ENCODE measurements at regions not wholly inside any gene's neighbourhood (a gene's known extent, or its start where the extent isn't known, plus 50 kb on each side); places are given as distances from the start of the nearest gene placed in this dataset.

GRCh38 chr18:70709720-70710119 lies 420.9 kb downstream of the SOCS6 start:
- CTCF ChIA-PET, result no interaction called here
- no peaks in the 10 kb centered on the region for H3K4me1 ChIP-seq (ENCODE audit: control insufficient read depth, insufficient read depth, low read length)
- H3K36me3 ChIP-seq (ENCODE audit: control insufficient read depth, insufficient read depth, low read length), result no peaks in the 10 kb centered on the region
- ATAC-seq, result no peak
- in situ Hi-C loops (cut with HindIII; ENCODE audit: low pct_unique_long_range_greater_than_20kb, low sequenced_read_pairs), result no loop called here
- POLR2A ChIA-PET, result no interaction called here
- H3K4me3 ChIP-seq (ENCODE audit: low read depth in 2 of 2, low read length in 2 of 2), result no peak overlapping the region
- H3K27ac ChIP-seq (ENCODE audit: low read length), result no peak overlapping the region
- BruUV-seq (replicated peaks), result no TSS peak
- intact Hi-C loops (cut with micrococcal nuclease; ENCODE audit: unreplicated experiment), result no loop called here
- no peak for DNase-seq (ENCODE audit: low read depth, low spot score)
- H3K27me3 ChIP-seq (ENCODE audit: control insufficient read depth, insufficient read depth, low read length), result no peaks in the 10 kb centered on the region
- H3K9me3 ChIP-seq (ENCODE audit: control insufficient read depth, insufficient read depth, low read depth, low read length), result no peaks in the 10 kb centered on the region
- no peak for TF ChIP-seq CTCF (IDR thresholded peaks at IDR 0.05)
- TF ChIP-seq, protein P1, sequence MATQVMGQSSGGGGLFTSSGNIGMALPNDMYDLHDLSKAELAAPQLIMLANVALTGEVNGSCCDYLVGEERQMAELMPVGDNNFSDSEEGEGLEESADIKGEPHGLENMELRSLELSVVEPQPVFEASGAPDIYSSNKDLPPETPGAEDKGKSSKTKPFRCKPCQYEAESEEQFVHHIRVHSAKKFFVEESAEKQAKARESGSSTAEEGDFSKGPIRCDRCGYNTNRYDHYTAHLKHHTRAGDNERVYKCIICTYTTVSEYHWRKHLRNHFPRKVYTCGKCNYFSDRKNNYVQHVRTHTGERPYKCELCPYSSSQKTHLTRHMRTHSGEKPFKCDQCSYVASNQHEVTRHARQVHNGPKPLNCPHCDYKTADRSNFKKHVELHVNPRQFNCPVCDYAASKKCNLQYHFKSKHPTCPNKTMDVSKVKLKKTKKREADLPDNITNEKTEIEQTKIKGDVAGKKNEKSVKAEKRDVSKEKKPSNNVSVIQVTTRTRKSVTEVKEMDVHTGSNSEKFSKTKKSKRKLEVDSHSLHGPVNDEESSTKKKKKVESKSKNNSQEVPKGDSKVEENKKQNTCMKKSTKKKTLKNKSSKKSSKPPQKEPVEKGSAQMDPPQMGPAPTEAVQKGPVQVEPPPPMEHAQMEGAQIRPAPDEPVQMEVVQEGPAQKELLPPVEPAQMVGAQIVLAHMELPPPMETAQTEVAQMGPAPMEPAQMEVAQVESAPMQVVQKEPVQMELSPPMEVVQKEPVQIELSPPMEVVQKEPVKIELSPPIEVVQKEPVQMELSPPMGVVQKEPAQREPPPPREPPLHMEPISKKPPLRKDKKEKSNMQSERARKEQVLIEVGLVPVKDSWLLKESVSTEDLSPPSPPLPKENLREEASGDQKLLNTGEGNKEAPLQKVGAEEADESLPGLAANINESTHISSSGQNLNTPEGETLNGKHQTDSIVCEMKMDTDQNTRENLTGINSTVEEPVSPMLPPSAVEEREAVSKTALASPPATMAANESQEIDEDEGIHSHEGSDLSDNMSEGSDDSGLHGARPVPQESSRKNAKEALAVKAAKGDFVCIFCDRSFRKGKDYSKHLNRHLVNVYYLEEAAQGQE (IDR thresholded peaks at IDR 0.05; ENCODE audit: insufficient read depth in 1 of 2, low read depth in 2 of 2, low read length in 1 of 2), result no peak
- TF ChIP-seq SIN3A (IDR thresholded peaks at IDR 0.05; ENCODE audit: borderline replicate concordance, insufficient read depth, low read depth, low read length), result no peak
- TF ChIP-seq TCF7L2 (IDR thresholded peaks at IDR 0.05; ENCODE audit: low read depth, low read length), result no peak

DNA sequence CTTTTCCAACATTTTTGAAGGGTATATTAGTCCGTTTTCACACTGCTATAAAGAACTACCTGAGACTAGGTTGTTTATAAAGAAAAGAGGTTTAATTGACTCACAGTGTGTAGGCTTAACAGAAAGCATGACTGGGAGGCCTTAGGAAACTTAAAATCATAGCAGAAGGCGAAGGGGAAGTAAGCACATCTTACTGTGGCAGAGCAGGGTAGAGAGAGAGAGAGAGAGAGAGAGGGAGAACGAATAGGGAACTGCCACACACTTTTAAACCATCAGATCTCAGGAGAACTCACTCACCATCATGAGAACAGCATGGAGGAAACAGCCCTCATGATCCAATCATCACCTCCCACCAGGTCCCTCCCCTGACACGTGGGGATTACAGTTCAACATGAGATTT lies 420.3 kb downstream of the SOCS6 start:
- H3K9me3 ChIP-seq (ENCODE audit: control insufficient read depth, insufficient read depth, low read depth, low read length), result no peaks in the 10 kb centered on the region
- DNase-seq (ENCODE audit: low read depth, low spot score) (no peak), ATAC-seq (no peak)
- intact Hi-C loops (cut with micrococcal nuclease; ENCODE audit: unreplicated experiment) (no loop called here), in situ Hi-C loops (cut with HindIII; ENCODE audit: low pct_unique_long_range_greater_than_20kb, low sequenced_read_pairs) (no loop called here)
- H3K4me1 ChIP-seq (ENCODE audit: control insufficient read depth, insufficient read depth, low read length), result no peaks in the 10 kb centered on the region
- CTCF ChIA-PET, result no interaction called here
- no peaks in the 10 kb centered on the region for H3K36me3 ChIP-seq (ENCODE audit: control insufficient read depth, insufficient read depth, low read length)
- no peaks in the 10 kb centered on the region for H3K27me3 ChIP-seq (ENCODE audit: control insufficient read depth, insufficient read depth, low read length)
- POLR2A ChIA-PET, result no interaction called here
- no TSS peak for BruUV-seq (replicated peaks)
- no peak overlapping the region for H3K27ac ChIP-seq (ENCODE audit: low read length)
- TF ChIP-seq CTCF (IDR thresholded peaks at IDR 0.05), result no peak
- TF ChIP-seq, protein P1 (IDR thresholded peaks at IDR 0.05; ENCODE audit: insufficient read depth in 1 of 2, low read depth in 2 of 2, low read length in 1 of 2), result no peak
- no peak for TF ChIP-seq TCF7L2 (IDR thresholded peaks at IDR 0.05; ENCODE audit: low read depth, low read length)
- TF ChIP-seq SIN3A (IDR thresholded peaks at IDR 0.05; ENCODE audit: borderline replicate concordance, insufficient read depth, low read depth, low read length), result no peak
- no peak overlapping the region for H3K4me3 ChIP-seq (ENCODE audit: low read depth in 2 of 2, low read length in 2 of 2)
